ENCODE measurements at regions not wholly inside any gene's neighbourhood (a gene's known extent, or its start where the extent isn't known, plus 50 kb on each side); places are given as distances from the start of the nearest gene placed in this dataset.
"Not testable (repeated sequence)": the region's sequence is repeated elsewhere in the genome, so short reads cannot be mapped to it uniquely, and the experiment has no call there.

- not testable (repeated sequence) for DNase-seq
Observed at GRCh38 chr7:115789473-115789872, 241.1 kb downstream of the TFEC start.

- no peak for DNase-seq
Observed at GRCh38 chr7:115782696-115783490, 247.7 kb downstream of the TFEC start.

GRCh38 chr7:115779561-115779960 lies 251.0 kb downstream of the TFEC start:
- DNase-seq = no peak

GRCh38 chr7:115775981-115776380 lies 254.6 kb downstream of the TFEC start:
- DNase-seq = no peak

- DNase-seq = no peak
Observed at GRCh38 chr7:115763347-115763746, 267.2 kb downstream of the TFEC start.

- DNase-seq = no peak
Observed at GRCh38 chr7:115758025-115758424, 272.5 kb downstream of the TFEC start.

GRCh38 chr7:115754226-115754625 lies 276.3 kb downstream of the TFEC start:
- DNase-seq = no peak

- DNase-seq = no peak
Observed at GRCh38 chr7:115749924-115750323, 280.6 kb downstream of the TFEC start.

GRCh38 chr7:115748123-115748738 lies 282.3 kb downstream of the TFEC start:
- DNase-seq = no peak

GRCh38 chr7:115747174-115747573 lies 283.4 kb downstream of the TFEC start:
- DNase-seq = no peak

GRCh38 chr7:115740043-115740442 lies 290.5 kb downstream of the TFEC start:
- DNase-seq = no peak

- no peak for DNase-seq
Observed at GRCh38 chr7:115734641-115735040, 295.9 kb downstream of the TFEC start.

GRCh38 chr7:115731796-115732471 lies 298.6 kb downstream of the TFEC start:
- no peak for DNase-seq

GRCh38 chr7:115728518-115728917 lies 302.0 kb downstream of the TFEC start:
- DNase-seq = no peak

GRCh38 chr7:115724400-115725056 lies 306.0 kb downstream of the TFEC start:
- DNase-seq = no peak

GRCh38 chr7:115722302-115722977 lies 308.1 kb downstream of the TFEC start:
- DNase-seq = no peak

- DNase-seq = no peak
Observed at GRCh38 chr7:115721293-115722217, 309.0 kb downstream of the TFEC start.

- no peak for DNase-seq
Observed at GRCh38 chr7:115719963-115720362, 310.6 kb downstream of the TFEC start.

- no peak for DNase-seq
Observed at GRCh38 chr7:115709664-115710063, 320.9 kb downstream of the TFEC start.

- no peak for DNase-seq
Observed at GRCh38 chr7:115708013-115708341, 322.6 kb downstream of the TFEC start.

- no peak for DNase-seq
Observed at GRCh38 chr7:115707258-115708012, 323.1 kb downstream of the TFEC start.

All from activated CD4-positive, alpha-beta T cell treated with anti-CD3 and anti-CD28 coated beads for 48 hours (primary cell).